Mononuclear cell (primary cell): ENCODE measurements at regions not wholly inside any gene's neighbourhood (a gene's known extent, or its start where the extent isn't known, plus 50 kb on each side); places are given as distances from the start of the nearest gene placed in this dataset.
"Not testable (repeated sequence)": the region's sequence is repeated elsewhere in the genome, so short reads cannot be mapped to it uniquely, and the experiment has no call there.

Experiments
- H3K27me3 ChIP-seq: 2 replicates; pipeline ENCODE4 v1.6.0; 2011; ENCODE audit warnings: low read length, control low read depth; ENCODE audit not compliant: insufficient read depth
- H3K4me1 ChIP-seq: 2 replicates; pipeline ENCODE4 v1.5.1; 2011; ENCODE audit warnings: mild to moderate bottlenecking, low read length, control low read depth; ENCODE audit not compliant: insufficient read depth
- H3K4me3 ChIP-seq: 2 replicates; pipeline ENCODE4 v1.5.1; 2011; ENCODE audit warnings: mild to moderate bottlenecking, low read length, moderate library complexity
- H3K9me3 ChIP-seq: 2 replicates; pipeline ENCODE4 v1.5.1; 2011; ENCODE audit warnings: low read depth, mild to moderate bottlenecking, control low read depth, low read length

DNA sequence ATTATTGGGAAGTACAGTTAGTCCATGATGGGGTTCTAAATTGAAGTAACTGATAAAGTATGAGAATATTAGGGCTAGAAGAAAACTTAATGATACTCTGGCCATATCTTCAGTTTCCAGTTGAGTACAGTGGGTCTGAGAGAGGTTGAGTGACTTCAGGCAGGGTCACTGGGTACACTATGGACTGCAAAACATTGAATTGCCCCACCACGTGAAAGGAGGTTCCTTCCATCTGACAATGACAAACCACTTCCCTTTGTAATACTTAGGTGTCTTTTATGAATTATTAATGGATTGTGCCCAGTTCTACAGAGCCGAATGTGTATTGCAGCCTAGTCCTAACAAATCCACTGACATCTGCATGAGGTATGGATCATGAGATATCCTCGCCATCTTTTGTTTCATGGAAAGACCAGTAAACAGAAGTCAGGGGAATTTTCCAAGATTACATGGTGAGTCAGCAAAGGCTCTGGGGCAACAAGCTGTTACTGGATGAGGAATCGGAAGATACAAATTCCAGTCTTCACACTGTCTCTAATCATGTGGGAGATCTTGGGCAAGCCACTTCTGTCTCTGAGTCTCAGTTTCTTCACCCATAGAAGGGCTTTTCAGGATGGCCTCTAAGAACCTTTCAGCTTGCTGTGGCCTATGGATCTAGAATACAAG is 66.5 kb upstream of the BCL6 start:
- no peaks in the 10 kb centered on the region for H3K9me3 ChIP-seq
- no peaks in the 10 kb centered on the region for H3K27me3 ChIP-seq
- H3K4me1 ChIP-seq = peaks cover 8% of the 10 kb centered on the region
- no peak overlapping the region for H3K4me3 ChIP-seq

DNA sequence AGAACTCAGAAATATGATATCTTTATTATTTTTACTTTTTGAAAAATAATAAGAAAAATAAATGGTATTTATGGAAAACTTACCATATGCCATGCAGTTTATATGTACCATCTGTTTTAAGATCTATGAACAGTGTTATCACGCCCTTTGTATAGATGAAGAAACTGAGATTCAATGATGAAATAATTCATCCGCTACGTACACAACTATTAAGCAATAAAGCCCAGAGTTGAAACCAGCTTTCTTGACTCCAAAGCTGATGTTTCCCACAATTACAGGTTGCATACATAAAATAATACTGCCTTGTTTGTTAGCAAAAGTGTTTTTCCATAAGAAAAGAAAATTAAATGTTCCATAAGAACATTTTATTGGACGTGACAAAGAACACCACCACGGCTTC is 67.2 kb upstream of the BCL6 start:
- Histone ChIP-seq H3K4me1 (peaks cover 8% of the 10 kb centered on the region), H3K9me3 (no peaks in the 10 kb centered on the region), H3K27me3 (no peaks in the 10 kb centered on the region), H3K4me3 (no peak overlapping the region)

DNA sequence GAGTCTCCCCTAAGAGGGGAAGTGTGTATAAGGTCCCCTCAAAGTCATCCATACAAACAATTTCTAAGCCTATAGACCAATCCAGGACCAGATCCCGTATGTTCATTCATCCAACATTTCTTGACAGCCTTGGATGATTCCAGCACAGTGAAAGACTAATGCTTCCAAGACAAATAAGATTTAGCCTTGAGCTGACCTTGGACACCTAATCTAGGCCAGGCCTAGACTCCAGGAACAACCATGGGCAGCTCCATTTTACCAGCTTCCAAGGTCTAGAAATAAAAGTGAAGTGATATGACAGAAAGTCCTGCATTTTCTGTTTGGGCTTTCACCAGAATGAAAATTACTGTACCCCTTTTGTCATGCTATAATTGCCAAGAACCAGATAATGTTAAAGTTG is 67.9 kb upstream of the BCL6 start:
- H3K4me1 ChIP-seq = peaks cover 8% of the 10 kb centered on the region
- H3K4me3 ChIP-seq = no peak overlapping the region
- no peaks in the 10 kb centered on the region for H3K9me3 ChIP-seq
- H3K27me3 ChIP-seq = no peaks in the 10 kb centered on the region

DNA sequence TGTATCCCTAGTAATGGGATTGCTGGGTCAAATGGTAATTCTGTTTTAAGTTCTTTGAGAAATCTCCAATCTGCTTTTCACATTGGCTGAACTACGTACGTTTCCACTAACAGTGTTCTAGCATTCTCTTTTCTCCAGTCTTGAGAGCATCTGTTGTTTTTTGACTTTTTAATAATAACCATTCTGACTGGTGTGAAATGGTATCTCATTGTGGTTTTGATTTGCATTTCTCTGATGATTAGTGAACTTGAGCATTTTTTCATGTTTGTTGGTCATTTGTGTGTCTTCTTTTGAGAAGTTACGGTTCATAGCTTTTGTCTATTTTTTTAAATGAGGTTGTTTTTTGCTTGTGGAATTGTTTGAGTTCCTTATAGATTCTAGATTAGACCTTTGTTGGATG is 72.5 kb upstream of the BCL6 start:
- not testable (repeated sequence) for H3K27me3 ChIP-seq, H3K4me1 ChIP-seq, H3K9me3 ChIP-seq, H3K4me3 ChIP-seq

DNA sequence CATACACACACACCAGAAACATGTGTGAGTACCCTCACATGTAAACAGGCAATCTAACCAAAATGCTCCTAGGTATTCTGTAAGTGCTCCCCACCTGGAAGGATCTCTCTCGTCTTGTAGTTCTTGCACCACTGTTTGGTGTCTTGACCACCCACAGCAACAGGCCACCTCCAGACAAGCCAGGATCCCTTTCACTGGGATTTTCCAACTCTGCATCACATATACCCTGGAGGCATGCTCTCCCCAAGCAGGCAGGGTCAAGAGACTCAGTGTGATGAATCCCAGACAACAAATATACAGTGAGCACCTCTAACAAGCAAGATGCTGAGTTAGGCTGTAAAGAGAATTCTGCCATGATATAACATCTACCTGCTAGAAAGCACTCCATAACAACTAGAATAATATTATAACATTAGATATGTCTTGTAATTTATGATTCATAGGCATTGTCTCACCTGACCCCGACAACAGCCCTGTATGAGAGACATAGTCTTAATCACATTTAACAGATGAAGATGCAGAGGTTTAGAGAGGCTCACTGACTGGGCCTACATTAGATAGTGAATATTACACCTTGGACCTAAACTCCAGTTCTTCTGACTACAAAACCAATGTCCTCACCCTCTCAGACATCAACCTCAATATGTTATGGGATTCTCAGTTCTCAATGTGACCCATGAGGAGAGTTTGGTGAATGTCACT is 76.5 kb upstream of the BCL6 start:
- Histone ChIP-seq H3K4me1 (peaks cover 10% of the 10 kb centered on the region), H3K9me3 (no peaks in the 10 kb centered on the region), H3K27me3 (no peaks in the 10 kb centered on the region), H3K4me3 (no peak overlapping the region)

DNA sequence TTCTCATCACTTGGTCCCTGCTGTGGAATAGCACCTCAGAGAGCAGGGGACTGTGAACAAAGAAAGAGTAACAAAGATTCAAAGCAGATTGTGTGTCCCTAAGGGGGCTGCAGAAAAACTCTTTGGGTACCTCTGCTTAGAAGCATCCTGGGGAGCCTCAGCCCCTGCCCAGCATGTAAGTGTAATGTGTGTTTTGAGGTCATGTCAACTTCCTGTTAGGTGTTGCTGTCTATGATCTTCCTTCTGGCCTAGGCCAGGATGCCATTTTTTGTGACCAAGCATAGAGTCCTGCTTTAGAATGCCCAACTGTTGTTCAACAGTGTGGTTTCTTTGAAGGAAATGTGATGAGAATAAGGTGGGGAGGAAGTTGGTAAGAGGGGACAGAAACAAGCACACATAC is 77.1 kb upstream of the BCL6 start:
- H3K4me3 ChIP-seq = no peak overlapping the region
- H3K27me3 ChIP-seq = no peaks in the 10 kb centered on the region

DNA sequence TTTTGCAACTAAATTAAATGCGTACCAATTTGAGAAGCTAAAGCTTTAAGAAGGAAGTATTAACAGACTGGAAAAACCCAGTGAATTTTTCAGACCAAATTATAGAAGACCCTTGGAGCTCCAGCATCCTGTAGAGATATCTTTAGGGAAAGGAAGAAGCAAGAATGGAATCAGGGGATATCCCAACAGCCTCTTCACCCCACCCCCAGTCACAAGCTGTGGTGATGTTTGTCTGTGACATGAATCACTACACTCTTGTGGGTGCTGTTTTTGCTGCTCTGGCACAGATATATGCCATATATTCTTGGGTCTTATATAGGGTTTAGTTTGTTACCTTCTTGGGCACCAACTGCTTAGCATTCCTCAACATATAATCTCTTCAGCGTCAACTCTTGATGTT is 78.5 kb upstream of the BCL6 start:
- no peak overlapping the region for H3K4me3 ChIP-seq
- H3K4me1 ChIP-seq = peaks cover 17% of the 10 kb centered on the region
- H3K9me3 ChIP-seq = no peaks in the 10 kb centered on the region
- no peaks in the 10 kb centered on the region for H3K27me3 ChIP-seq

More for the DNA sequence above, 77.1 kb upstream of the BCL6 start:
- Histone ChIP-seq H3K4me1 (peaks cover 10% of the 10 kb centered on the region), H3K9me3 (no peaks in the 10 kb centered on the region)

DNA sequence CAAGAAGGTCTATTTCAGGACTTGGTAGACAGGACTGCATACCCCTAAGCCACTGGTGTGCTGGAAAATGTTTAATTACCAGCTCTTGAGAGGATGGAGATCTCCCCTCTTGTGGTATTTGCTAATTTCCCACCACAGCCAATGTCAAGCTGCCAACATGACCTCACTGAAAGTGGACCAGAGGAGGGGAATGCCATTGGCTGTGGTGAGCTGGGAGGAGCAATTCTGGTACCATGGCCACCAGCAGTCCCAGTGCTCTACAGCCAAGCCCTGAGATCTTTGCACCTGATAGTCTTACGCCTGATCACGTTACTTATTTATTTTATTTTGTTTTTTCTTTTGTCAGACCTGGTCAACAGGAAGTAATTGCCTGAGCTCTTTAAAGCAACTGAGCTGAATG is 82.5 kb upstream of the BCL6 start:
- peaks cover 16% of the 10 kb centered on the region for H3K4me1 ChIP-seq
- H3K27me3 ChIP-seq = no peaks in the 10 kb centered on the region
- no peak overlapping the region for H3K4me3 ChIP-seq
- H3K9me3 ChIP-seq = no peaks in the 10 kb centered on the region

DNA sequence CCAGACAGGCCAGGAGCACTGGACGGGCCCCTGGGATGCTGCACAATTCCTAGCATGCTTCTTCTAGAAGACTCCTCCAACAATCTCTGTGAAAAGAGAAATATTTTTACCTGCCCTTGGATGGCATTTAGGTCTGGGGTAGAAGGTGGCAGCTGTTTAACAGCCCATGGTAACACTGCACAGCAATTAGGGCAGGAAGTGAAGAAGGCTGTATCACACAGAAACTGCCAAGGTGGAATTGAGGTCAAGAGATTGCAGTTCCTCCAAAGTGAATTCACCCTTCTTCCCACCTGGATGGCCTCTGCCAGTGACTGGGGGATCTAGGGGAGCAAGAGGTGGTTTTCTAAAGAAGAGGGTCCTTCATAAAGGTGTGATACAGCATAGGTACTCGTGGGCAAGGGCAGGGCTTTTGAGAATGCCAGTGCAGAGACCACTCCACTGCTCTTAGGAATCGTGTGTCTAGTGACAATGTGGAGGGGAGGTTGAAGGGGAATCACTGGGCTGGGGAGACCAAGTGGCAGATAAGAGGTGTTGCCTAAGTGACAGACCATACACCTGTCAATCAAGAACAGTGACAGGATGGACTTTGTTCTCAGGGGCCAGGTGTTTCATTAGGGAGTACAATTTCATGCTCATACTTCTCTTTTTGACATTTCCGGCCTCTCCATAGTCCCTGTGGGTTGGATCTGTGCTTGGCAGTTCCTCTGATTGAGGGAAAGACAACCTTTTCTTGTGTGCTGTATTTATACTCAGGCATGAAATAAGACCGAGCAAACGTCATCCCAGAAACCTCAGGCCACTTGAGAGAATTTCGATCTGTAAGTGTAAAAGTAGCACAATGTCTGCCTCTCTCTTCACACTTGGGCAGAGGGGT is 83.5 kb upstream of the BCL6 start:
- Histone ChIP-seq H3K27me3 (no peaks in the 10 kb centered on the region), H3K9me3 (no peaks in the 10 kb centered on the region), H3K4me1 (peaks cover 13% of the 10 kb centered on the region), H3K4me3 (no peak overlapping the region)

DNA sequence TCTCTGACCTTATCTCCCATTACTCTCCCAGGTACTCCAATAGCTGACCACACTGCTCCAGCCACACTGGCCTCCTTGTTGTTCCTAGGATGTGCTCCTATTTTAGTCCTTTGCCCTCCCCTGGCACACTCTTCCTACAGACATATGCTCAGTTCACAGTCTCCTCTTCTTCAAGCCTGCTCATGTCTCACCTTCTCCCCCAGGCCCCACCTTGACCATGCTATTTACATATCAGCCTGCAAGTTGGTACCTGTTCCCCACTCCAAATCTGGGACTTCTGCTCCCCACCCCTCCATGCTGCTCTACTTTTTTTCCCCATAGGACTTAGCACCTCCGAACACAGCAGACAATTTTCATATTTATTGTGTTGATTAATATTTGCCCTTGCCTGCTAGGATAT is 84.9 kb upstream of the BCL6 start:
- H3K4me3 ChIP-seq = no peak overlapping the region
- no peaks in the 10 kb centered on the region for H3K27me3 ChIP-seq

DNA sequence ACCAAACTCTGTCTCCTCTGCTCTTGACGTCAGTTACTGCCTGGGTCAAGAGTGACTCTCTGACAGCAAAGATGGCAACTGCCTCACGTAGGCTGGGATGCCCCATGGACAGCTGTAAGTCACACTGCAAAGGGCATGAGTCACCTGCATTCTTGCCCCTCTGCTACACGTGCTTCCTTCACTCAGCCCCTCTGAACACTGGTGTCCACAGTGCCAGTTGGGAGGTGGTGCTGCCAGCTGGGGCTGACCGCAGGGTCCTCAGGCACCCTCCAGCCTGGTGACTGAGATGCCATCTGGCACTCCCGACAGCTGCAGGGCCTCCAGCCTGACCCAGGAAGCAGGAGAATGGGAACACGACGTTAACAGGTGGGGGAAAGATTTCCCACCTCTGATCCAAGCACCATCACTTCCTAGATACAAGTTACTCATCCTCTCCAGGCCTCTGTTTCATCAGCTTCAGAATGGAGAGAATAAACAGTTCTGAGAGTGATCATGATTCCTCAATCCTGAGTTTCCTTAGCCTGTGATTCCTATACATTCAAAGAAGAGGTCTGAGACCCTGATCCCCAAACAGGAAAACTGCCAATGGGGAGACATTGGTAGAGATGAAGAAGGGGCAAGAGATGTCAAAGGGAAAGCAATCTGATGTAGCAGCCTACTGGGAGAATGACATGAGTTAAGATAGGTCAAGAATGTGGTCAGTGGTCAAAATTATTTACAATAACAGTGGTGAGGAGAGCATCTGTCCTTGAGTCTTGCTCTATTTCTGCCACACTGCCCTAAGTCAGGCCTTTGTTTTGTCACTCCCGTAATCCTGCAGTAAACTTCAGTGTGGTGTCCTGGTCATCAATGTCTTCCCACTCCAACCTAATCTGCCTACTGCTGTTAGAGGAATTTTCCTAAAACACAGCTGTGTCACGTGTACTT is 86.1 kb upstream of the BCL6 start:
- Histone ChIP-seq H3K27me3 (no peaks in the 10 kb centered on the region), H3K9me3 (no peaks in the 10 kb centered on the region), H3K4me1 (peaks cover 13% of the 10 kb centered on the region), H3K4me3 (no peak overlapping the region)

More for the DNA sequence above, 84.9 kb upstream of the BCL6 start:
- Histone ChIP-seq H3K9me3 (no peaks in the 10 kb centered on the region), H3K4me1 (peaks cover 13% of the 10 kb centered on the region)

DNA sequence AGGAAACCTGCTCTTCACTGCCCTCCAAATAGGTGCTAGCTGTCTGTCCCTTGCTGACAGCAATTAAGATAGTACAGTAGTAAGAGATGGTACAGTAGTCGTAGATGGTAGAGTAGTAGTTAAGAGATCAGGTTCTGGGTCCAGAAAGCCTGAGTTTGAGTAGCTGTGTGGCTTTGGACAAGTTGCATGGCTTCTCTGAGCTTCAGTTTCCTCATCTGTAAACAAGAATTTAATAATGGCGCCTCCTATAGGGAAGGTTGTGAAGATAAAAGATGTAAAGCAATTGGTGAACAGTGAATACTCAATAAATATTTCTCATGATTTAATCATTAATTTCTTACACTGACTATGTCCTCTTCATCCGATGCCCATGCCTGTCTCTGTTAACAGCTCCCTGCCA is 86.9 kb upstream of the BCL6 start:
- Histone ChIP-seq H3K4me1 (peaks cover 13% of the 10 kb centered on the region), H3K4me3 (no peak overlapping the region), H3K9me3 (no peaks in the 10 kb centered on the region), H3K27me3 (no peaks in the 10 kb centered on the region)

DNA sequence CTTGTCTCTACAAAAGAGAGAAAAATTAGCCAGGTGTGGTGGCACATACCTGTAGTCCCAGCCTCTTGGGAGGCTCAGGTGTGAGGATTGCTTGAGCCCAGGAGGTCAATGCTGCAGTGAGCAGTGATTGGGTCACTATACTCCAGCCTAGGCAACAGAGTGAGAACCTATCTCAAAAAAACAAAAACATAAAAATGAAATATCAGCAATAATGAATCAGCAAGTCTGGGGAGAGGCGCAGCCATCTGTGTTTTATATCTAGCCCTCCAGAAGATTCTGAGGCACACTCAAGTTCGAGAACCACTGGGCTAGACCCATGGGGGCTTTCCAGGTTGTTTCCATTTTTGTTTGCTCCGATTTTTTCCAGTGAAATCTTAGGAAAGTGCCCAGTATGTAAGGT is 88.1 kb upstream of the BCL6 start:
- Histone ChIP-seq H3K4me3 (no peak overlapping the region), H3K4me1 (peaks cover 9% of the 10 kb centered on the region), H3K27me3 (no peaks in the 10 kb centered on the region), H3K9me3 (no peaks in the 10 kb centered on the region)

DNA sequence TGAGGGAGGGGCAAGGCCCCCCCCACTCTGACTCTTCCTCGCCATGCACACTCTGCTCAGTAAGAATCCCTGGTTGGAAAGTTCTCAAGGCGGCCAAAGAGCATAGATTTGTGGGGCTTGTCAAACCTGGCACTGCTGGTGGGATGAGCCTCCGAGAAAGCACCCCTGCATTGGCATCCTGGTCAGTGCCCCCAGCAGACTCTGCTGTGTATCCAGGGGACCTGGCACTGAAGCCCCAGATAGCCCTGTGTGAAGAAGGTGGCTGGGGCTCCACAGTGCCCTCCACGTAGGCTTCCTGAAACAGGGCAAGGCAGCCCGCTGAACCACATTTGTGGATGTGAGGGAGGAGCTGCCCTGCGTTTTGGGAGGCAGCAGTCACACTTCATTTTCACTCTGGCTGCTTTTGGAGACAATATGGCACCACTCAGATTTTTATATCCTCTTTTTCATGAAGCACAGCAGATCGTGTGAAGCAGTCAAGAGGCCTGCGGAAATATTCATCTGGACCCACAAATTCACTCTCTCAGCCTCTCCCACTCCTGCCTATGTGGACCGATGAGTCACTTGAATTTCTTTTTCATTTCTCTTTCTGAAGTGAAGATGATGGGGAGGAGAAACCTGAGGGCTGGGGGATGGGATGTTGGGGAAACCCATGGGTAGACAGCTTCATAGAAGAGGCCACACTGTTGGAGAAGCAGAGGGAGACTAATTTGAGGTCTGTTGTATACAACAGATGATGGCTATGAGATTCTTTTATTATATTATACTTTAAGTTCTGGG is 88.7 kb upstream of the BCL6 start:
- Histone ChIP-seq H3K9me3 (no peaks in the 10 kb centered on the region), H3K27me3 (no peaks in the 10 kb centered on the region), H3K4me3 (no peak overlapping the region), H3K4me1 (peaks cover 3% of the 10 kb centered on the region)
